K562 (cell line): ENCODE measurements at regions not wholly inside any gene's neighbourhood (a gene's known extent, or its start where the extent isn't known, plus 50 kb on each side); places are given as distances from the start of the nearest gene placed in this dataset.

ENCODE experiments used
- DMBX1 ChIP-seq: fragments of 250-450 bp; sonication (Bioruptor Pico); IDR thresholded peaks from 2 replicates; pipeline ENCODE4 v1.8.0; 2022; ENCODE audit warnings: inconsistent platforms, mild to moderate bottlenecking, moderate library complexity, borderline replicate concordance
- MEIS2 ChIP-seq: fragments of 450-650 bp; IDR thresholded peaks from 2 replicates; pipeline ENCODE4 v1.6.1; 2014; ENCODE audit warnings: mild to moderate bottlenecking; ENCODE audit not compliant: partially characterized antibody
- NKRF ChIP-seq: fragments of 450-650 bp; IDR thresholded peaks from 2 replicates; pipeline ENCODE4 v1.6.1; 2016; ENCODE audit warnings: borderline replicate concordance
- ZBTB5 ChIP-seq: fragments of 450-650 bp; IDR thresholded peaks from 2 replicates; pipeline ENCODE4 v1.6.1; 2017; ENCODE audit warnings: antibody characterized with exemption
- ZNF511 ChIP-seq: sonication (generic); formaldehyde crosslinking; IDR thresholded peaks from 2 replicates; pipeline ENCODE4 v1.8.0; 2022; ENCODE audit warnings: mild to moderate bottlenecking, missing genetic modification reagents
- ZNF655 ChIP-seq: fragments of 250-450 bp; sonication (Bioruptor Pico); IDR thresholded peaks from 2 replicates; pipeline ENCODE4 v1.5.0; 2021

GRCh38 chr14:97824218-97824617, 1027.0 kb downstream of the VRK1 start (continued):
- no peak for TF ChIP-seq NKRF
- no peak for TF ChIP-seq ZBTB5
- no peak for TF ChIP-seq DMBX1
- no peak for TF ChIP-seq ZNF655 (CRISPR knock-in tag)
- no peak for TF ChIP-seq MEIS2
- no peak for TF ChIP-seq ZNF511 (CRISPR knock-in tag)
- TF ChIP-seq, all 486 proteins: peak for 0
